ENCODE measurements at regions not wholly inside any gene's neighbourhood (a gene's known extent, or its start where the extent isn't known, plus 50 kb on each side); places are given as distances from the start of the nearest gene placed in this dataset.

- H3K4me3 ChIP-seq (ENCODE audit: low read depth in 2 of 2, low read length in 2 of 2), result no peak overlapping the region
- in situ Hi-C loops (cut with HindIII; ENCODE audit: low pct_unique_long_range_greater_than_20kb, low sequenced_read_pairs), result no loop called here
- H3K27me3 ChIP-seq (ENCODE audit: control insufficient read depth, insufficient read depth, low read length), result peaks cover 5% of the 10 kb centered on the region; the same call in 1 of the 2 replicates
- H3K36me3 ChIP-seq (ENCODE audit: control insufficient read depth, insufficient read depth, low read length), result no peaks in the 10 kb centered on the region
- no peak for TF ChIP-seq CTCF (IDR thresholded peaks at IDR 0.05)
- no peak for TF ChIP-seq TCF7L2 (IDR thresholded peaks at IDR 0.05; ENCODE audit: low read depth, low read length)
- no peak for TF ChIP-seq POLR2AphosphoS5 (IDR thresholded peaks at IDR 0.05; ENCODE audit: low read depth, low read length)
- no peak for TF ChIP-seq SIN3A (IDR thresholded peaks at IDR 0.05; ENCODE audit: borderline replicate concordance, insufficient read depth, low read depth, low read length)
- TF ChIP-seq REST (IDR thresholded peaks at IDR 0.05; ENCODE audit: insufficient read depth in 1 of 2, low read depth in 2 of 2, low read length in 1 of 2), result no peak
- H3K9me3 ChIP-seq (ENCODE audit: control insufficient read depth, insufficient read depth, low read depth, low read length), result no peaks in the 10 kb centered on the region
- H3K27ac ChIP-seq (ENCODE audit: low read length), result no peak overlapping the region
- DNase-seq (ENCODE audit: low read depth, low spot score) (no peak), ATAC-seq (no peak)
- intact Hi-C loops (cut with micrococcal nuclease; ENCODE audit: unreplicated experiment), result no loop called here
- CTCF ChIA-PET, result no interaction called here
- no TSS peak for BruUV-seq (replicated peaks)
- H3K4me1 ChIP-seq (ENCODE audit: control insufficient read depth, insufficient read depth, low read length), result no peaks in the 10 kb centered on the region
- POLR2A ChIA-PET, result no interaction called here
These were observed 71.0 kb upstream of the AMOTL1 start for GRCh38 chr11:94697156-94697555.

- ATAC-seq (no peak), DNase-seq (ENCODE audit: low read depth, low spot score) (no peak)
- Histone ChIP-seq H3K4me1 (ENCODE audit: control insufficient read depth, insufficient read depth, low read length) (no peaks in the 10 kb centered on the region), H3K9me3 (ENCODE audit: control insufficient read depth, insufficient read depth, low read depth, low read length) (no peaks in the 10 kb centered on the region), H3K36me3 (ENCODE audit: control insufficient read depth, insufficient read depth, low read length) (no peaks in the 10 kb centered on the region), H3K27ac (ENCODE audit: low read length) (no peak overlapping the region), H3K27me3 (ENCODE audit: control insufficient read depth, insufficient read depth, low read length) (peaks cover 5% of the 10 kb centered on the region; the same call in 1 of the 2 replicates), H3K4me3 (ENCODE audit: low read depth in 2 of 2, low read length in 2 of 2) (no peak overlapping the region)
- ChIA-PET POLR2A (no interaction called here), CTCF (no interaction called here)
- in situ Hi-C loops (cut with HindIII; ENCODE audit: low pct_unique_long_range_greater_than_20kb, low sequenced_read_pairs), result no loop called here
- BruUV-seq (replicated peaks), result no TSS peak
- no peak for TF ChIP-seq REST (IDR thresholded peaks at IDR 0.05; ENCODE audit: insufficient read depth in 1 of 2, low read depth in 2 of 2, low read length in 1 of 2)
- TF ChIP-seq TCF7L2 (IDR thresholded peaks at IDR 0.05; ENCODE audit: low read depth, low read length), result no peak
- TF ChIP-seq CTCF (IDR thresholded peaks at IDR 0.05), result no peak
- TF ChIP-seq SIN3A (IDR thresholded peaks at IDR 0.05; ENCODE audit: borderline replicate concordance, insufficient read depth, low read depth, low read length), result no peak
- no peak for TF ChIP-seq POLR2AphosphoS5 (IDR thresholded peaks at IDR 0.05; ENCODE audit: low read depth, low read length)
- intact Hi-C loops (cut with micrococcal nuclease; ENCODE audit: unreplicated experiment), result no loop called here
These were observed 67.5 kb upstream of the AMOTL1 start for GRCh38 chr11:94700622-94701021.

Data from Panc1 (cell line).